ENCODE measurements at regions not wholly inside any gene's neighbourhood (a gene's known extent, or its start where the extent isn't known, plus 50 kb on each side); places are given as distances from the start of the nearest gene placed in this dataset.

DNA sequence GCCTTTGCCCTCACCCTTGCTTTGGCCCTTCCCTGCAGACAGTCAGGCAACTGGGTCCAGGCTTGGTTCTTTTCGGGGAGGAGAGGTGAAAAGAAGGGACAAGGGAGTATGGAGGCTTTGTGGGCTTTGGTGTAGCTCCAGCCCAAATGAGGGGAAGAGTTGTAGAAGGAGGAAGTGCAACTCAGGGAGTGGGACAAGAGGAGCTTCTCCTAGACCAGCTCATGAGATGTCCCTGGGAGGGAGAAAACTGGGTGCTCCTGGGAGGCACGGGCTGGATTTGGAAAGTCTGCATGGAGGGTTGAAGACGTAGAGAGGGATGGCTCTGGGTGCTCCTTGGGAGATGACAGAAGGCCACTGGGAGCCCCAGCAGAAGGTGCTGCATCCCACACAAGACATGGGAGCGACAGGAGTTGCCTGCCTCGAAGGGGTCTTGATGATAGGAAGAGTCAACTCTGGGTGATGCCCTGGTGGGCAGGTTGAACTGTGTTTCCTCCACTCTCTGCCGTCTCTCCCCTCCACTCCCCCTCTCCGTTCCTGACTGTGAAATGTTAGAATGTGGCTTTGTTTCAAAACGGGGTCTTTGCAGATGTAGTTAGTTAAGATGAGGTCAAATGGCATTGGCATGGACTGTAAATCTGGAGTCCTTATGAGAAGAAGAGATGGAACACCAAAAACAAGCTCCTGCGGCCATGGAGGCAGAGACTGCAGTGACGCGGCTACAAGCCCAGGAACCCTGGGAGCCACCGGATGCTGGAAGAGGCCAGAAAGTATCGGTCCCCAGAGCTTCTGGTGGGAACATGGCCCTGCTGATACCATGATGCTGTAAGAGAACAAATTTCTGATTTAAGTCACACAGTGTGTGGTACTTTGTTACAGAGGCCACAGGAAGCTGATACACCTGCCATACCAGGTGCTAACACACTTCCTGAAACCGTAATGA lies 298.5 kb downstream of the GLRX3 start:
- DNase-seq, result no peak

DNA sequence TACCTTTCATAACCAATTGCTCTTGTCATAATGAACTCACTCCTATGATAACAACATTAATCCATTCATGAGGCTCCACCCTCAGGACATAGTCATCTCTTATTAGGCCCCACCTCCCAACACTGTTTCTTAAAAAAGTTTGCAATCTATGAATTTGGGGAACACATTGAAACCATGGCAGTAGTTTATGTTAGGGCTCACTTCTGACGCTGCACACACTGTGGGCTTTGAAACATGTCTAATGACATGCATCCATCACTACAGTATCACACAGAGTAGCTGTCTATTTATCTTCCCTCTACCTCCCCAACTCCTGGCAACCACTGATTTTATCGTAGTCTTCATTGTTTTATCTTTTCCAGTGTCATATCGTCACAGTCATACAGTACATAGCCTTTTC lies 299.8 kb downstream of the GLRX3 start:
- DNase-seq, result no peak

DNA sequence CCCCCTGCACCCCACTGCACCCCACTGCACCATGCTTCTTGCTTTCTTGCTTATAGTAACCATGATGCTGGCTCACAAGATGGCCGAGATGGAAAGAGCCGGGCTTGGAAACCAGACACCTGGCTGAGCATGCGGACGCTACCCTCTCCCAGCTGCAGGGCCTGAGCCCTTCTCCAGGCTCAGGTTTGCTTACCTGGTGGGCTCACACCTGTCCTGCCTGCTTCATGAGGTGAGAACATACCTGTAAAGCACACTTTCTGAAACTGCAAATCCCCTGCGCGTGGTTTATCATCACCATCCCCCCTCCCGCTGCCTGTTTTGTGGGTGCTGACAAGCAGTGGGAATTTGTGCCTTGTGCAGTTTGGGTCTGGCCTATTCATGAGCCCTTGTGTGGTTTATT lies 302.7 kb downstream of the GLRX3 start:
- no peak for DNase-seq

DNA sequence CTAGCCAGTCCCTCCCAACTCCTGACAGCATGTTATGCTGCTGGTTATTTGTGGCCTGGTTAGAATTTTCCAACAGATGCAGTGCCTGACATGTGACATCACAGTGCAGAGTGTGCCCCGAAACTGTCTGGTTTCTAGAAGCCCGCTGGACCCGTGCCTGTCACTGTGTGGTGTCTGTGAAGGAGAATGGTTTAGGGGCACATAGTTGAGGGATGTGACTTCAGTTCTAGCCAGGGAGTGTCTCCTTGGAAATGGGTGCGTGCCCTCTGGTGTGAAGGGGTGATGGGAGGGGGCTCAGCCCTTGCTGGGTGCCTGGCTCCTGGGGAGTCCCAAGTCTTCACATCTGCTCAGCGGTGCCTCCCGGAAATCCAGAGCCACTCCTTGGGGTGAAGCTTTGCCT lies 303.6 kb downstream of the GLRX3 start:
- no peak for DNase-seq

DNA sequence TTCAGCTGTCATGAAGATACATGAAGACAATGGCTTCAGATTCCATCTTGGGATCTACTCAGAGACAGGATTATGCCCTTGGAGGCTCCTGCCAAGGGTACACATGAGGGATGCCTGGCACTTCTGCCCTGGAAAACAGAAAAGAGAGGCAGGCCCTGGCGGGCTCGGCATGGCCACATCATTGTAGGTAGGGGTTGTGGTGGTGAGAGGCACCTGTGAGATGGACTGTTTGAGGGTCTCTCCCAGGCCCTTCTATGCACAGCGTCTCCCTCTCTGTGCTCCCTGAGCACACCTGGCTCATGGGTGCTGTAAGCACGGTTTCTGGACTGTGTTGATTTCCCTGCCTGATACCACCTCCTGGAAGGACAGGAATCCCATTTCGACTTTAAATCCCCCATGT lies 304.3 kb downstream of the GLRX3 start:
- DNase-seq, result no peak

DNA sequence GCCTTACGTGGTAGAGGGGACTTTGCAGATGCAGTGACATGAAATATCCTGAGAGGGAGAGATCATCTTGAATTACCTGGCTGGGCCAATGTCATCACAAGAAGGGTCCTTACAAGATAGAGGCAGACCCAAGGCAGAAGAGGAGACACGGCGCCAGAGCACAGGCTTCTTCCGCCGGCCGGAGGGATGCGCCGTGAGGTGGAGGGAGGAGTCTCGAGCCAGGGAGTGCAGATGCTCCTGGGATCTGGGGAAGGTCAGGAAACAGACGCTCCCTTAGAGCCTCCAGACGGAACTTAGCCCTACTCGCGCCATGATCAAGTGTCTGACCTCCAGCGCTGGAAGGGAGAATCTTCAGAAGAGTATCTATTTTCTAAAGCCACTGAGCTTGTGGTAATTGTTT lies 304.8 kb downstream of the GLRX3 start:
- DNase-seq, result no peak

DNA sequence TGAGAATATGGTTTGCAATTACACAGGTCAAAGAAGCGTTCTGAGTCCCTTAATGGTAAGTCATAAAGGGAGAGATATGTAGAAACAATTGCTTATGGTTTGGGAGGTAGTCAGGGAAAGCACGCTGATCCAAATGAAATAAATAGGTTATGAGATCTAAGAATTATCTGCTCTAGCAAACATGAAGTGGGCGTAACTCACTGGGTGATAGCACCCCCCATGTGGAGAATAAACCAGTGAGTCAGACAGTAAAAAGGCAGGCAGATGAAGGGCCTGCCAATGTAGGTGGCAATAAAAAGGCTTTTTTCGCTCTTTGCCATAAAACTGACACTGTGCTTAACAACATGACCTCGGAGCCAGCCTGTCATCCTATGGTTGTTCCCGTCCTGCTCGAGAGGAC lies 306.9 kb downstream of the GLRX3 start:
- DNase-seq, result no peak

DNA sequence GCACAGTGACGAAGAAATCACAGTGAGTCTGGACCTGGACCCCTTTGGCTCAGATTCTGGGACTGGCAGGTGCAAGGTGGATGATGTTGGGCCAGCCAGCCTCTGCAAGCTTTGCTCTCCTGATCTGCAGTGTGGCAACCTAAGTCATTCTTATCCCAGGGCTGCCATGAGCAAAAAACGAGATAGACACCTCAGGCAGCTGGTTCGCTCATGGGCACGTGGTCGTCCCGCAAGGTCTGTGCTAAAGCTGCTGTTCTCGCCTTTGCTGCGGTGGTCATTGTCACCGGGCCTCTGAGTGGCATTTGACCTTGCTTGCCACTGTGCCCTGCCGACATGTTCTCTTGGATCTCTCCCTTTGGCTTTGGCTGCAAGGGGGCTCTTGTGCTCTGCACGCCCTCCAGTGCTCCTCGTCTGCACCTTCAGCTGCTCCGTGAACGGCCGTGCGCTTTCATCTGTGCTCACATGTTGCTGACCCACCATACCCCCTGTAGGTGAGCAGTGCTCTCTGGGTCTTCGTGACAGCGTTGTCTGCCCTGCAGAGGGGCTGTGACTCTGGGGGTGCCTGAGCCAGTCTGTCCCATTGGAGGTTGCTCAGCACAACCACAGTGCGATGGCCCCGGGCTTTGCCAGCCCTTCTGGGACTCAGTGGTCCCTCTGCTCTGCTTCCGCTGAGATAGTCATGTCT lies 317.0 kb downstream of the GLRX3 start:
- DNase-seq, result no peak

DNA sequence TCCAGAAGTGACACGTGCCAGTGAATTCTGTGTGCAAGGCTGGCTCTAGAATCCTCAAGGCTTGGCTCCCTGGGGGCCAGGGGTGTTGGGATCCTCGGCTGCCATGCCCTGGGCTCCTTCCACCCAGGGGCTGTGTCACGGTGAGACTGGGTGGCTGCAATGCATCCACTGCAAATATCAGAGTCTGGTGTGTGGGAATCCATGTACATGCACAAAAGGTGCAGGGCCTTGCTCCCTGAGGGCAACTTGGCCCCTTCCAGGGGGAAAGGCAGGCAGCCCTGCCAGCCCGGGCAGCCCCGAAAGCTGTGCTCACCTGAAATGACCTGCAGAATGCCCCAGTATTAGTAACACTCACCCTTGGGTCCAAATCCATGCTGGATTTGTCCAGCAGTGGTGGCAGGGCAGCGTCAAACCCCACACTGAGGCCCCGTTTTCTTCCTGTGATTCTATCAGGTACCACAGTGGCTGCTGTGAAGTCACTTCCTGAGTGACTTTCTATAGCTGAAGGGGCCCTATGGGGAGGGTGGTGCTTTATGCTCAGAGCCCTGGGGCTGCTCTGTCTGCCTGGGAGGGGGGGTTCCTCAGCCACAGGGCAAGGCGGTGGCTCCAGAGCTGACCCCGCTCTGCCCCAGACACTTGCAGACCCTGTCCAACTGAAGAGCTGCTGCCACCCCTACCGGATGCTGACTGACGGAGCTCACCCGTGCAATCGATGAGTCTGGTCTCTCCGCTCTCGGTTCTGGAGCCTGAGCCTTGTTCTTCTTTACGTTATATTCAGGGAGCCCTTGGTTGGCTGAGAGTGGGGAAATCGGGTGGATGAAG lies 317.7 kb downstream of the GLRX3 start:
- no peak for DNase-seq

DNA sequence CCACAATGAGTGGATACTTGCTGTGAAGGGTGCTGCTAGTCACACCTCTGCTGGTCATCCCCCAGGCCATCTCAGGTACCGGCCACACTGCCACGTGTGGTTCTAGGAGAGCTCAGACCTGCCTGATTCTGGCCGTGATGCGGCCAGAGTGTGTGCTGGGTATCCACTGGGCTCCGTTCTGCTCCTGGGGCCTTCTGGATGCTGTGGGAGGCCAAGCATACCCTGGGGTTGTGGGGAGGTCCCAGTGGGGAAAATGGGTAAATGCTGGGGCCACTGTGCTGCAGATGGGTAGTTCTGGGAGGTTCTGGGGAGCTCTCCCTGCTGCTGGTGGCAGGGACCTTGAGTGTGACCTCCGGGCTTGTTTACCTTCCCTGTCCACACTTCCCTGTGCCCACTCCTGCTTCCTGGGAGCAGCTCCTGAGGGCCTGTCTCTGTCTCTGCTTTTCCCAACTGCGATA lies 318.4 kb downstream of the GLRX3 start:
- no peak for DNase-seq

DNA sequence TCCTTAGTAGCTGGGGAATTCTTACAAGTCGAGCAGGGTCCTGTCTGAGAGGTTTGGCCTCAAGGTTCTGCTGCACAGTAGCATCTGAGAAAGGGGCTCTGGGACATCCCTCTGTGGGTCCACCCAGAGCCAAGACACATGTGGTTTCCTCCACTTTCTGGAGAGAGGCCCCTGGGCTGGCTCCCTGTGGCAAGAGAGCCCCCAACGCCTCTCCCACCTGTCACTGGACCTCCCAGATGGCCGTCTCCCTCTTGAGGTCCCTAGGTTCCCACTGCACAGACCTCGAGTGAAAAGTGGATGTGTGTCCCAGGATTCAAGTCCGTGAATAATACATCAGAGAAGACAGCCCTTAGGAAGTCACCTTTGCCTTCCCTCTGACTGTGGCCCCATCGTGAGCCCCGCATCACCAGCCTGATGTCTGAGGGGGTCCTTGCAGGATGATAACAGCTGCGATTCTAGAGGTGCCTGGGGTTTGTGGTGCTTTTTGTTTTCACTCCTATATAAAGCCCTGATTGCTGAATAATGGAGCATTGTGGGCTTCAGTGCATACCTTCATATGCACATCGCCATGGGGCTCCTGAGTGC lies 319.0 kb downstream of the GLRX3 start:
- no peak for DNase-seq

DNA sequence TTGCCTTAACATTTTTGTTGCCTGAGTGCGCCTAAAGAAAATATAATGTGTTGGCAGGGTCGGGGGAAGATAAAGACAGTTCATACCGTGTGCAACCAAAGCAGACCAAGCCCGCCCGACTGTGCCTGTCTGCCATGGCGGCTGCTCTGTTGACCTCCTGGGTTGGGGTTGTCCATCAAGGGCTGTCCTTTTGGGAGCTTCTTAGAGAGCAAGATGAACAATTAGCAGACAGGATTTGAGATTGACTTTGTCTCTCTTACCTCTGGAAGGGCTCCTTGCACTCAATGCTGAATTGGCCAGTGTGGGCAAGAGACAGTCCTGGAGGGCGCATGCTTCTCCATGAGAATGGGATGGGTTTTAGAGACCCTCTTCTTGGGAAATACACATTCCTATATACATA lies 319.6 kb downstream of the GLRX3 start:
- DNase-seq, result no peak

DNA sequence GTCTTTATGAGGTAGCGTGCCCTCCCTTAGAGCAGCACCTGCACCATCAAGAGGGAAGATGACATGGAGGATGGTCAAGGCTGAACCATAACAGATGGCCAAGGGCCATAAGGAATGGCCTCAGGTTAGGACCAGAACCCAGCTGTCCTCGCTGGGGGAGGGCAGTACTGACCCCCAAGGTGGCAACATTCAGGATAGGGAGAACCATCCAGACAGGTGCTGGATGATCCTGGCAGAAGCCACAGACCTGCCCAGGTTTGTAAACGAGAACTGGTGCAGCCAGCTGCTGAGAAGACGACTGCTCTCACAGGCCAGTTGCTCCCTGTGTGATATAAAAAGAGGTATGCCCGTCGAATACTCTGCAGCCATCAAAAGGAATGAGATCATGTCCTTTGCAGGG lies 320.4 kb downstream of the GLRX3 start:
- no peak for DNase-seq

DNA sequence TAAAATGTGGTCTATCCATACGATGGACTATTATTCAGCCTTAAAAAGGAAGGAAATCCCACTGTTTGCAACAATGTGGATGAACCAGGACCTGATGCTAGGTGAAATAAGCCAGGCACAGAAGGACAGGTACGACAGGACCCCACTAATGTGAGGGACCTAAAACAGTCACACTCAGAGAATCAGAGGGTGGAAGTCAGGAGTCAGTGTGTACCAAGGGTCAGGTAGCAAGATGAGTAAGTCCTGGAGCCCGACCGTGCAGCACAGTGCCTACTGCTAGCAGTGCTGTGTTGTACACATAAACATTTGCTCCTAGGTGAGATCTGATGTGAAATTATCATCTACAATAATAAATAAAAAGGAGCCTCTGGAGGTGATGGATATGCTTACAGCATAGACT lies 322.3 kb downstream of the GLRX3 start:
- DNase-seq, result no peak

DNA sequence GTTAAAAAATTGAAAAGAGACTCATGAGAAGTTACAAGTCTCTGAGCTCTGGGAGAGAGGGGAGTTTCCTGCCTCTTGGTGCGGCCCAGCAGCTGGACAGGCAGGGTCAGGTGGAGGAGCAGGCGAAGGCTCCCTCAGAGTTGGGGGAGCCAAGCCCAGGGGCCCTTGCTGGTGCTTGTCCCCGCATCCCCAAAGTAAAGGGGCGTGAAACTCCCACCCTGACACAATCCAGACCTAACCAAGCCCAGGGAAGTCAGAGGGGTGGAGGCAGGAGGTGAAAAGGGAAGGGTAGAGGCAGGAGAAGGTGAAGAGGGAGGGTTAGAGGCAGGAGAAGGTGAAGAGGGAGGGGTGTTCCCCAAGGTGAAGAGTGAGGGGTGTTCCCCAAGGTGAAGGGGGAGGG lies 322.8 kb downstream of the GLRX3 start:
- DNase-seq, result no peak

DNA sequence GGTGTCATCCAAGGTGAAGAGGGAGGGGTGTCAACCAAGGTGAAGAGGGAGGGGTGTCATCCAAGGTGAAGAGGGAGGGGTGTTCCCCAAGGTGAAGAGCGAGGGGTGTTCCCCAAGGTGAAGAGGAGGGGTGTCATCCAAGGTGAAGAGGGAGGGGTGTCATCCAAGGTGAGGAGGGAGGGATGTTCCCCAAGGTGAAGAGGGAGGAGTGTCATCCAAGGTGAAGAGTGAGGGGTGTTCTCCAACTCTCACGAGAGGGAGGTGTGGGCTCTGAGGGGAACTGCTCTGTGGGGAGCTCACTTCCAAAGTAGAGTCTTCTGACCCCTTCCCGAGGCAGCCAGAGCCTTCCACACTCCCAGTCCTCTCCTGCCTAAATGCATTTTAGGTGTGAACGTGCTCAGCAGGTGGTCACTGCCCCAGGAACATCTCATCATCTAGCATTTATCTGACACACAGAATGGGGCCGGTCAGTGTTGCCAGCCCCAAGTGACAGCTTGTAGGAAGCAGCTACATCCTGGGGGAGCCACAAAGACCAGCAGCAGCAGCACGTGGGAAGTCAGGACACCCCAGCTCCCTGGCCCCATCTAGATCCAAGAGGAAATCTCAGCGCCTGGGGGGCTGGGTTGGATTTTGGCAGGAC lies 323.8 kb downstream of the GLRX3 start:
- DNase-seq, result no peak

DNA sequence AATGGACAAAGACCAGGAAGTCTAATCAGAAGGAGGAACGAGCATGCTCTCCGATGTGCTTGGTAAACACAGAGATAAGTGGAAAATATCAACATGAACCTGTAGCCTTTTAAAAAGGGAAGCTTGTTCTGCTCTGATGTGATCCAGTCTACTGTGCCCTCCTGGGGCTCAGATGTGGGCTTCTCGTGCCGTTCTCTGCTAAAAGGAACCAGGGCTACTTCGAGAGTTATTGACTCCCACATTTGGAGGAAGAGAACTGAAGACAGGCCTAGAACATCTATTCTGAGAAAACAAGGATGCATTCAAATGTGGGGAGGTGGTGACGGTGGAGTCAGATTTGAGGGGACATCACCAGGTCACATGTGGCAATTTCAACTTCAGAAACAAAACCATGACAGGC lies 325.4 kb downstream of the GLRX3 start:
- no peak for DNase-seq

DNA sequence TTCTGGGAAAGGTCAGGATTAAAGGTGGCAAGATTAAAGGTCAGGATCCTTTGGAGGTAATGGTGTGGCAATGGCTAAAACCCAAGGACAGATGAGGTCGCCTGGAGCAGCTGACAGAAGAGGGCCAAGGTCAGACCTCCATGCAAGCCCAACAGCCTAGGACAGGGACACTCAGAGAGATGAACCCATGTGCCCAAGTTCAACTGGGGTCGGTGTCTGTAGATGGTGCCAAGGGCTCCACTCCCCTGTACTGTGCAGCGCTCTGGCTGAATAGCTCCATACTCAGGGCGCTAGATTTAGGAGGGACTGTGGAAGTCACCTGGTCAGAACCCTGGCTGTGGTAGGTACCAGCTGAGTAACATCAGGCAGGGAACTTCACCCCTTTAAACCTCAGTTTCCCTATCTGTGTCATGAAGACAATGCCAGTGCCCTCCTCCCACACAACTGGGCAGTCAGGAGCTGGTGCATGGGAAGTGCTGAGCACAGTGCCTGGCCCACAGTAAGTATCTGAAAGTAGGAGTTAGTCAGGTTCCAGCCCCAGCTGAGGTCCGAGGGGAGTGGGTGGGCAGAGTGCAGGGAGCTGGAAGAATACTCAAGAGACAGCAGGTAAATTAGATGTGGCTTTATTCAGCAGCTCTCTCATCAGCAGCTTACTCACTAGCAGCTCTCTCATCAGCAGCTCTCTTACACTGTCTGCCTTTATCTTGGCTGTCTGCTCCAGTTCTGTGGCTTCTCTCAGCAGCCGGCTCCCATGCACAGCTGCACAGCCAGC lies 327.1 kb downstream of the GLRX3 start:
- no peak for DNase-seq

DNA sequence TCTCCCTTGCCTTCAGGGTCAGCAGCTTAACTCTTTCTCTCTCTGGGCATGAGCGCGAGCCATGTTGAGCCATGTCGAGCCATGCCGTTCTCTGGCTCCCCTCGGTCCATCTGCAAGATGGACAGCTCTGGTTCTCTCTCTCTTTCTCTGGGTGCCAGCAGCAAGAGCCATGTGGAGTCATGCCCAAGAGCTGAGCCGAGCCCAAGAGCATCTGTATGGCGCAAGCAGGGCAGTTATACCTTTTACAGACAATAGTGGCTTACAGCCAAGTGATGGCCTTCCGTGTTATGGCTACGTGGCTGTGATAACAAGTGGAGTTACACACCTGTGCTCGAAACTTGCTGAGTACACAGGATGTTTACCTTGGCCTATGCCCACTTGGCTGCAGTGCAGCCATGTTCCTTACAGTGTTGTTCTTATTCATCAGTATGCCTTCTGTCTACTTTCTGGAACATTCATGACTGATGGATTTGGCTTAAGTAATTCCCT lies 327.7 kb downstream of the GLRX3 start:
- DNase-seq, result no peak

DNA sequence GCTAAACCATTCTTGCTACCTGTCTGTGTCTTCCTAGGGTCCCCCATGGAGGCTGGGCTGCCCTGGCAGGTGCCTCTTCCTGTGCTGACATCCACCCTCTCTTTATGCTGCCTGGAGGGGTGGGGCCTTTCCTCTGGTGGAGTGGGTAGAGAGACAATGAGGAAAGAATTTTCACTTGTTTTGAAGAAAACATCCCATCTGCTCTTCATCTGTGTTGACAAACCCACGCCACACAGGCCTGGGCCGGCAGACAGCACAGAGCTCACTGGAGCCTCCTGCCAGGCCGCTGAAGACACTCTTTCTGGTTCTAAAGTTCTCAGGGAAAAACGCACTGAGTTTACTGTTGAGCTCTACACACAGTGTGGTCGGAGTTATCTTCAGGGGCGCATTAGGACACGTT lies 328.2 kb downstream of the GLRX3 start:
- no peak for DNase-seq

DNA sequence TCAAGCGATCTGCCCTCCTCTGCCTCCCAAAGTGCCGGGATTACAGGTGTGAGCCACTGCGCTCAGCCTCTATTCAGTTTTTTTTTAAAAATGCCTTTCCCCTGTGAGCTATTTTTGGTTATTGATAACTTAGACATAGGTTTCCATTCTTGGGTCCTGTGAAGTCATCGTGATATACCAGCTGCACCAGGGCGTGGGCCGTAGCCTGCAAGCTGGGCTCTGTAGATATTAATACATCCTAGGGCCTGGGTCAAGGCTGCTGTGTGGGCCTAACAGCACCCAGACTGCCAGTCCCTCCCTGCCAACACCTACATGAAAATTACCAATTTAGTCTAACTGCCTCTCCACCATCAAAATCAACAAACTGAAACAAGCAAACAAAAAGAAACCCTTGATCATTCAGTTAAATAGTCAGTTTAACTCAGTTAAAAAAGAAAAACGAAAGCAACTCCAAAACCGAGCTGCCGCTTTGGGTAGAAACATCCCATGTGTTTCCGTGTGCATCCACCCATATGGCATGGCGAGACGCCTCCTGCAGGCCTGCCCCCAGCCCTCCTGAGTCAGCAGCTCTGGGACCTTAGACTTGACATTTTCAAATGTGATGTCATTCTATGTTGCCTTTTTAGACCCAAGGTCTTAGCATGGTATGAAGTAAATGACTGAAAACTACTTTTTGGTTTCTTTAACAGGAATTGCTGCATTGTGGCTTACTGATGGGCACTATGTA lies 330.2 kb downstream of the GLRX3 start:
- no peak for DNase-seq

Measured in CD4-positive, alpha-beta T cell treated with Interleukin-15 for 1 hour (primary cell).